ENCODE measurements at regions not wholly inside any gene's neighbourhood (a gene's known extent, or its start where the extent isn't known, plus 50 kb on each side); places are given as distances from the start of the nearest gene placed in this dataset.

GRCh38 chr2:111652038-111652437 lies 232.0 kb downstream of the ANAPC1 start:
- H2BK120ac ChIP-seq (ENCODE audit: low read depth, low read length), result no peak overlapping the region
- in situ Hi-C loops (cut with MboI; ENCODE audit: low sequenced_read_pairs) (loop anchor here (25.0 kb wide), 1 partner anchor 165 kb away; no protein-coding TSS in a partner anchor), dilution Hi-C loops (cut with HindIII; ENCODE audit: low sequenced_read_pairs, unreplicated experiment) (no loop called here), intact Hi-C loops (cut with micrococcal nuclease) (no loop called here)
- no peak overlapping the region for H4K91ac ChIP-seq (ENCODE audit: insufficient read depth, low read depth, low read length)
- no peak overlapping the region for H4K5ac ChIP-seq (ENCODE audit: low read depth, low read length)
- H3K9me3 ChIP-seq (ENCODE audit: control insufficient read depth, insufficient read depth, low read length), result peaks cover 2% of the 10 kb centered on the region; the same call in 1 of the 2 replicates
- no peak overlapping the region for H3K4me2 ChIP-seq (ENCODE audit: low read depth, low read length)
- no peak overlapping the region for H3K27ac ChIP-seq (ENCODE audit: insufficient read depth, low read length)
- H2BK15ac ChIP-seq (ENCODE audit: low read depth, low read length), result no peak overlapping the region
- no peak overlapping the region for H3K4ac ChIP-seq (ENCODE audit: low read depth, low read length)
- H3K27me3 ChIP-seq (ENCODE audit: control insufficient read depth, insufficient read depth, low read length), result peaks cover 15% of the 10 kb centered on the region
- H3K14ac ChIP-seq (replicated peaks; ENCODE audit: low read depth, low read length), result no peak overlapping the region
- H3K9me1 ChIP-seq (ENCODE audit: insufficient read depth, low read length), result peaks cover 4% of the 10 kb centered on the region; the same call in 1 of the 2 replicates
- no CpG with 5 or more reads among the region's 4 CpGs for WGBS, 2 experiments (ENCODE audit: extremely low coverage in 2 of 2, insufficient read length in 1 of 2)
- no peak overlapping the region for H3K23ac ChIP-seq (ENCODE audit: low read depth, low read length)
- no peak overlapping the region for H2AK5ac ChIP-seq (ENCODE audit: low read depth, low read length)
- no peaks in the 10 kb centered on the region for H3K79me1 ChIP-seq (ENCODE audit: low read depth in 1 of 2, low read length in 2 of 2)
- H3K4me3 ChIP-seq (ENCODE audit: insufficient read depth, low read depth, low read length), result no peak overlapping the region
- no peak overlapping the region for H3K18ac ChIP-seq (ENCODE audit: low read depth, low read length)
- TF ChIP-seq FOS (IDR thresholded peaks at IDR 0.05; ENCODE audit: low read depth, low read length) (no peak), USF2 (IDR thresholded peaks at IDR 0.05; ENCODE audit: low read depth, low read length) (no peak), SMC3 (IDR thresholded peaks at IDR 0.05; ENCODE audit: low read depth, low read length) (no peak), CTCF (conservative IDR thresholded peaks at IDR 0.05; ENCODE audit: low read depth, low read length) (no peak), MXI1 (IDR thresholded peaks at IDR 0.05; ENCODE audit: borderline replicate concordance, low read depth, low read length) (no peak), MAZ (IDR thresholded peaks at IDR 0.05; ENCODE audit: borderline replicate concordance, low read depth, low read length) (no peak)
- H2BK20ac ChIP-seq (ENCODE audit: low read depth, low read length), result no peak overlapping the region
- no peaks in the 10 kb centered on the region for H4K20me1 ChIP-seq (ENCODE audit: insufficient read depth, low read length)
- H2AK9ac ChIP-seq (replicated peaks; ENCODE audit: low read depth, low read length, poor library complexity), result no peak overlapping the region
- ATAC-seq (ENCODE audit: low read depth) (no peak), DNase-seq (no peak)
- no peak overlapping the region for H2AFZ ChIP-seq (replicated peaks; ENCODE audit: low read length, poor library complexity)
- H3K36me3 ChIP-seq (ENCODE audit: control insufficient read depth, insufficient read depth, low read length), result no peaks in the 10 kb centered on the region
- no TSS peak for BruUV-seq (replicated peaks)
- POLR2A ChIA-PET (ENCODE audit: unreplicated experiment), result interaction anchor here (0.5 kb wide), 1 partner anchor 534 kb away, joined by 4 read pairs; no protein-coding TSS in a partner anchor
- CTCF ChIA-PET, result no interaction called here
- no peak overlapping the region for H3K9ac ChIP-seq (ENCODE audit: low read depth, low read length)
- no peak overlapping the region for H4K8ac ChIP-seq (ENCODE audit: low read depth in 2 of 2, low read length in 2 of 2)
- H3K4me1 ChIP-seq (ENCODE audit: control insufficient read depth, insufficient read depth, low read length), result no peaks in the 10 kb centered on the region
- H3K56ac ChIP-seq (ENCODE audit: extremely low read depth, insufficient read depth, low read length), result no peak overlapping the region
- no peak overlapping the region for H2BK5ac ChIP-seq (ENCODE audit: low read depth, low read length, poor library complexity, severe bottlenecking)
